ENCODE measurements at regions not wholly inside any gene's neighbourhood (a gene's known extent, or its start where the extent isn't known, plus 50 kb on each side); places are given as distances from the start of the nearest gene placed in this dataset.

GRCh38 chr4:152028131-152028530 is 267.3 kb upstream of the GATB start:
- Histone ChIP-seq H3K27me3 (ENCODE audit: low read depth) (no peaks in the 10 kb centered on the region), H3K9me3 (no peaks in the 10 kb centered on the region), H3K4me3 (no peak overlapping the region), H3K4me1 (no peaks in the 10 kb centered on the region), H3K36me3 (no peaks in the 10 kb centered on the region), H3K27ac (no peak overlapping the region)
- TF ChIP-seq, protein P1, sequence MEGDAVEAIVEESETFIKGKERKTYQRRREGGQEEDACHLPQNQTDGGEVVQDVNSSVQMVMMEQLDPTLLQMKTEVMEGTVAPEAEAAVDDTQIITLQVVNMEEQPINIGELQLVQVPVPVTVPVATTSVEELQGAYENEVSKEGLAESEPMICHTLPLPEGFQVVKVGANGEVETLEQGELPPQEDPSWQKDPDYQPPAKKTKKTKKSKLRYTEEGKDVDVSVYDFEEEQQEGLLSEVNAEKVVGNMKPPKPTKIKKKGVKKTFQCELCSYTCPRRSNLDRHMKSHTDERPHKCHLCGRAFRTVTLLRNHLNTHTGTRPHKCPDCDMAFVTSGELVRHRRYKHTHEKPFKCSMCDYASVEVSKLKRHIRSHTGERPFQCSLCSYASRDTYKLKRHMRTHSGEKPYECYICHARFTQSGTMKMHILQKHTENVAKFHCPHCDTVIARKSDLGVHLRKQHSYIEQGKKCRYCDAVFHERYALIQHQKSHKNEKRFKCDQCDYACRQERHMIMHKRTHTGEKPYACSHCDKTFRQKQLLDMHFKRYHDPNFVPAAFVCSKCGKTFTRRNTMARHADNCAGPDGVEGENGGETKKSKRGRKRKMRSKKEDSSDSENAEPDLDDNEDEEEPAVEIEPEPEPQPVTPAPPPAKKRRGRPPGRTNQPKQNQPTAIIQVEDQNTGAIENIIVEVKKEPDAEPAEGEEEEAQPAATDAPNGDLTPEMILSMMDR (IDR thresholded peaks at IDR 0.05), result no peak
- DNase-seq (no peak), ATAC-seq (no peak)
- intact Hi-C loops (cut with DNase I), result no loop called here

DNA sequence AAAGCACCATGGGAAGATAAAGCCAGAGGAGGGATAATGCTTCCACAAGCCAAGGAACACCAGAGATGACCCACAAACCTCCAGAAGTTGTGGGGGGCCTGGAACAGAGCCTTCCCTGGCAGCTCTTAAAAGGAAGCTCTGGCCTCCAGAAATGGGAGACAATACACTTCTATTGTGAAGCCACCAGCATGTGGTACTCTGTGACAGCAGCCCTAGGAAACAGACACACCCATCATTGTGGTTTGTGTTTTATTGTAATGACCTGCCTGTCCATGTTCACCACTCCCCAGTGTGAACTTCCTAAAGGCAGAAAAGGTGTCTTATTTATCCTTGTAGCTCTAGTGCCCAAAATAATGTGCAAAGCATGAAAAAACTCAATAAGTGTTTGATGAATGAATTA is 264.1 kb upstream of the GATB start:
- Histone ChIP-seq H3K36me3 (no peaks in the 10 kb centered on the region), H3K4me3 (no peak overlapping the region), H3K27ac (no peak overlapping the region), H3K9me3 (no peaks in the 10 kb centered on the region), H3K27me3 (ENCODE audit: low read depth) (no peaks in the 10 kb centered on the region), H3K4me1 (no peaks in the 10 kb centered on the region)
- no peak for ATAC-seq
- TF ChIP-seq, protein P1 (IDR thresholded peaks at IDR 0.05), result no peak
- no peak for DNase-seq
- intact Hi-C loops (cut with DNase I), result no loop called here

GRCh38 chr4:152023674-152024073 is 262.9 kb upstream of the GATB start:
- H3K4me3 ChIP-seq, result no peak overlapping the region
- intact Hi-C loops (cut with DNase I), result no loop called here
- no peaks in the 10 kb centered on the region for H3K4me1 ChIP-seq
- DNase-seq, result no peak
- H3K27me3 ChIP-seq (ENCODE audit: low read depth), result no peaks in the 10 kb centered on the region
- H3K27ac ChIP-seq, result no peak overlapping the region
- ATAC-seq, result no peak
- H3K9me3 ChIP-seq, result no peaks in the 10 kb centered on the region
- TF ChIP-seq, protein P1 (IDR thresholded peaks at IDR 0.05), result no peak
- no peaks in the 10 kb centered on the region for H3K36me3 ChIP-seq

GRCh38 chr4:152022543-152022942 is 261.7 kb upstream of the GATB start:
- Histone ChIP-seq H3K36me3 (no peaks in the 10 kb centered on the region), H3K9me3 (no peaks in the 10 kb centered on the region), H3K4me1 (no peaks in the 10 kb centered on the region), H3K27ac (no peak overlapping the region), H3K4me3 (no peak overlapping the region), H3K27me3 (ENCODE audit: low read depth) (no peaks in the 10 kb centered on the region)
- TF ChIP-seq, protein P1 (IDR thresholded peaks at IDR 0.05), result no peak
- intact Hi-C loops (cut with DNase I), result no loop called here
- no peak for ATAC-seq
- DNase-seq, result no peak

- ATAC-seq, result no peak
- no peak overlapping the region for H3K4me3 ChIP-seq
- H3K4me1 ChIP-seq, result no peaks in the 10 kb centered on the region
- DNase-seq, result no peak
- intact Hi-C loops (cut with DNase I), result no loop called here
- TF ChIP-seq, protein P1 (IDR thresholded peaks at IDR 0.05), result no peak
- H3K9me3 ChIP-seq, result no peaks in the 10 kb centered on the region
- H3K36me3 ChIP-seq, result no peaks in the 10 kb centered on the region
- H3K27ac ChIP-seq, result no peak overlapping the region
- H3K27me3 ChIP-seq (ENCODE audit: low read depth), result no peaks in the 10 kb centered on the region
Measured at GRCh38 chr4:152021788-152022438, 261.1 kb upstream of the GATB start.
